Peyer's patch (tissue), 4 donors: ENCODE measurements at regions not wholly inside any gene's neighbourhood (a gene's known extent, or its start where the extent isn't known, plus 50 kb on each side); places are given as distances from the start of the nearest gene placed in this dataset.
A peak's percentile ranks its signal among the peaks of the same experiment; 100 is the strongest.

ENCODE experiments used
- DNase-seq, 3 donors: peaks; one replicate each; pipeline ENCODE4 v3.0.0-alpha.2; 2017 to 2019
- H3K27ac ChIP-seq, 4 donors: fragments of 200-600 bp; sonication (generic); one replicate each; pipeline ENCODE4 v1.5.1; 2016 to 2019
- H3K27me3 ChIP-seq, 2 donors: fragments of 200-600 bp; sonication (generic); one replicate each; pipeline ENCODE4 v1.5.1; 2019
- H3K36me3 ChIP-seq, 3 donors: fragments of 200-600 bp; sonication (generic); one replicate each; pipeline ENCODE4 v1.5.1; 2016 to 2019
- H3K4me1 ChIP-seq, 4 donors: fragments of 200-600 bp; sonication (generic); one replicate each; pipeline ENCODE4 v1.5.1; 2016 to 2019
- H3K4me3 ChIP-seq, 4 donors: fragments of 200-600 bp; sonication (generic); 1 replicate in 3 of 4; 2 replicates in 1 of 4; pipeline ENCODE4 v1.5.1; 2016 to 2019; ENCODE audit warnings: mild to moderate bottlenecking in 1 of 4
- H3K9me3 ChIP-seq, 4 donors: fragments of 200-600 bp; sonication (generic); one replicate each; pipeline ENCODE4 v1.5.1; 2016 to 2019; ENCODE audit warnings: mild to moderate bottlenecking in 1 of 4
- CTCF ChIP-seq, 6 experiments: fragments of 450-650 bp in 4 of 6; fragments of 200-600 bp in 2 of 6; sonication (generic) in 1 of 6; IDR thresholded peaks; one replicate each; pipeline ENCODE4 v1.5.1; 2017 to 2019; ENCODE audit warnings: antibody characterized with exemption in 6 of 6, mild to moderate bottlenecking in 3 of 6, moderate library complexity in 1 of 6
- POLR2A ChIP-seq, 2 donors: fragments of 450-650 bp; IDR thresholded peaks; one replicate each; pipeline ENCODE4 v1.5.1; 2017; ENCODE audit warnings: antibody characterized with exemption in 2 of 2, mild to moderate bottlenecking in 2 of 2, moderate library complexity in 2 of 2

DNA sequence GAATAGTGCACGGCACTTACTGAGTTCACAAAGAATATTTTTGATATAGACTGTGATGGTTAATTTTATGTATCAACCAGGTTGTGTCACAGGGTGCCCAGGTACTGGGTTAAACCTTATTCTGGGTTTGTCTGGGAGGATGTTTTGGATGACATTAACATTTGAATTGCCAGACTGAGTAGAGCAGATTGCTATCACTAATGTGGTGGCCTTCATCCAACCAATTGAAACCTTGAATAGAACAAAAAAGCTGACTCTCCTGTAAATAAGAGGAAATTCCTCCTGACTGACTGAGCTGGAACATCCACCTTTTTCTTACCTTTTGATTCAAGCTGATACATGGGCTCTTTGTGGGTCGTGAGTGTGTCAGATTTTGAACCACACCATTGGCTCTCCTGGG is 1424.4 kb upstream of the MIR17HG start:
- DNase-seq: no peak
- no peak overlapping the region for H3K4me3 ChIP-seq
- no peaks in the 10 kb centered on the region for H3K9me3 ChIP-seq
- H3K4me1 ChIP-seq: no peaks in the 10 kb centered on the region
- no peak for TF ChIP-seq POLR2A (IDR thresholded peaks at IDR 0.05)
- TF ChIP-seq CTCF (IDR thresholded peaks at IDR 0.05): no peak
- H3K27me3 ChIP-seq: no peaks in the 10 kb centered on the region
- H3K27ac ChIP-seq: no peak overlapping the region
- no peaks in the 10 kb centered on the region for H3K36me3 ChIP-seq

GRCh38 chr13:89923736-89924135 is 1423.8 kb upstream of the MIR17HG start:
- Histone ChIP-seq H3K36me3 (no peaks in the 10 kb centered on the region), H3K27me3 (no peaks in the 10 kb centered on the region), H3K9me3 (no peaks in the 10 kb centered on the region), H3K27ac (no peak overlapping the region), H3K4me3 (no peak overlapping the region), H3K4me1 (no peaks in the 10 kb centered on the region)
- no peak for DNase-seq
- TF ChIP-seq CTCF (IDR thresholded peaks at IDR 0.05) (no peak), POLR2A (IDR thresholded peaks at IDR 0.05) (no peak)

GRCh38 chr13:89925107-89925506 is 1422.4 kb upstream of the MIR17HG start:
- DNase-seq: no peak
- no peaks in the 10 kb centered on the region for H3K27me3 ChIP-seq
- H3K4me1 ChIP-seq: no peaks in the 10 kb centered on the region
- H3K27ac ChIP-seq: no peak overlapping the region
- no peak overlapping the region for H3K4me3 ChIP-seq
- no peaks in the 10 kb centered on the region for H3K9me3 ChIP-seq
- no peak for TF ChIP-seq POLR2A (IDR thresholded peaks at IDR 0.05)
- TF ChIP-seq CTCF (IDR thresholded peaks at IDR 0.05): peak in 3 of 6 experiments; percentile 7 to 14 (median 9)
- H3K36me3 ChIP-seq: no peaks in the 10 kb centered on the region

GRCh38 chr13:89930861-89931260 is 1416.6 kb upstream of the MIR17HG start:
- H3K9me3 ChIP-seq: no peaks in the 10 kb centered on the region
- no peak overlapping the region for H3K4me3 ChIP-seq
- no peaks in the 10 kb centered on the region for H3K36me3 ChIP-seq
- H3K27me3 ChIP-seq: no peaks in the 10 kb centered on the region
- no peak for TF ChIP-seq CTCF (IDR thresholded peaks at IDR 0.05)
- TF ChIP-seq POLR2A (IDR thresholded peaks at IDR 0.05): no peak
- no peaks in the 10 kb centered on the region for H3K4me1 ChIP-seq
- DNase-seq: no peak
- H3K27ac ChIP-seq: no peak overlapping the region

- H3K36me3 ChIP-seq: no peaks in the 10 kb centered on the region
- H3K4me1 ChIP-seq: no peaks in the 10 kb centered on the region
- no peak overlapping the region for H3K4me3 ChIP-seq
- H3K27ac ChIP-seq: no peak overlapping the region
- DNase-seq: no peak
- H3K9me3 ChIP-seq: no peaks in the 10 kb centered on the region
- H3K27me3 ChIP-seq: no peaks in the 10 kb centered on the region
- TF ChIP-seq POLR2A (IDR thresholded peaks at IDR 0.05) (no peak), CTCF (IDR thresholded peaks at IDR 0.05) (no peak)
Observed at GRCh38 chr13:89932902-89933301, 1414.6 kb upstream of the MIR17HG start.

DNA sequence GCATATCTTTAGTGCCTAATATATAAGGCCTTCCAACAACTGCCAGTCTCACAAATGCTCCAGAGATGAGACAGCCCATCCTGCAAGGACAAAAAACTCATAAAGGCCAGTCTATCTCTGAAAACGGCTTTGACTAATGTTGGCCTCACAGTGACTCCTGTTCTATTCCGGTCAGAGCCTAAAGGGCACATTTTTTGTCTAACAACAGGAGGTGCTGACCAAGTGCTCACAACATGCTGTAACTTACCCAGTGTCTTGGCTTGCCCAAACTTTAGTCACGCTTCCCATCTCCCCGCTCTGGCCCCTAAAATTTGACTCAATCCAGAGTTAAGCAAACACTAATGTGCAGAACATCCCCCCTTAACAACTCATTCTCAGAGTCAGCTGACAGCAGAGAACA is 1411.2 kb upstream of the MIR17HG start:
- H3K27me3 ChIP-seq: no peaks in the 10 kb centered on the region
- no peaks in the 10 kb centered on the region for H3K9me3 ChIP-seq
- TF ChIP-seq POLR2A (IDR thresholded peaks at IDR 0.05): no peak
- no peak for TF ChIP-seq CTCF (IDR thresholded peaks at IDR 0.05)
- no peak for DNase-seq
- no peak overlapping the region for H3K4me3 ChIP-seq
- no peak overlapping the region for H3K27ac ChIP-seq
- H3K36me3 ChIP-seq: no peaks in the 10 kb centered on the region
- no peaks in the 10 kb centered on the region for H3K4me1 ChIP-seq
